IMR-90 (cell line): ENCODE measurements at regions not wholly inside any gene's neighbourhood (a gene's known extent, or its start where the extent isn't known, plus 50 kb on each side); places are given as distances from the start of the nearest gene placed in this dataset.

ENCODE experiments used
- BHLHE40 ChIP-seq: fragments of 150-350 bp; IDR thresholded peaks from 2 replicates; pipeline ENCODE4 v1.6.1; 2016; ENCODE audit warnings: mild to moderate bottlenecking, low read depth, low read length
- CEBPB ChIP-seq: IDR thresholded peaks from 2 replicates; pipeline ENCODE4 v1.6.1; 2012; ENCODE audit warnings: low read depth, low read length, improper control_type of control experiment
- CHD1 ChIP-seq: IDR thresholded peaks from 2 replicates; pipeline ENCODE4 v1.6.1; 2012; ENCODE audit warnings: low read depth, low read length, improper control_type of control experiment
- FOS ChIP-seq: fragments of 150-350 bp; IDR thresholded peaks from 2 replicates; pipeline ENCODE4 v1.6.1; 2016; ENCODE audit warnings: low read depth, low read length
- MXI1 ChIP-seq: IDR thresholded peaks from 2 replicates; pipeline ENCODE4 v1.6.1; 2012; ENCODE audit warnings: low read depth, mild to moderate bottlenecking, low read length, moderate library complexity, borderline replicate concordance
- NFE2L2 ChIP-seq: fragments of 150-350 bp; IDR thresholded peaks from 2 replicates; pipeline ENCODE4 v1.6.1; 2016; ENCODE audit warnings: low read depth, mild to moderate bottlenecking, low read length
- POLR2A ChIP-seq: IDR thresholded peaks from 2 replicates; pipeline ENCODE4 v1.6.1; 2012; ENCODE audit warnings: mild to moderate bottlenecking, low read depth, low read length
- TF ChIP-seq, protein P1 (sequence below): conservative IDR thresholded peaks from 2 replicates; pipeline ENCODE4 v1.5.1; 2012; ENCODE audit warnings: mild to moderate bottlenecking, low read depth, low read length, improper control_type of control experiment
- TF ChIP-seq, protein P2 (sequence below): fragments of 150-350 bp; IDR thresholded peaks from 2 replicates; pipeline ENCODE4 v1.6.1; 2016; ENCODE audit warnings: low read depth, mild to moderate bottlenecking, low read length, moderate library complexity, borderline replicate concordance

DNA sequence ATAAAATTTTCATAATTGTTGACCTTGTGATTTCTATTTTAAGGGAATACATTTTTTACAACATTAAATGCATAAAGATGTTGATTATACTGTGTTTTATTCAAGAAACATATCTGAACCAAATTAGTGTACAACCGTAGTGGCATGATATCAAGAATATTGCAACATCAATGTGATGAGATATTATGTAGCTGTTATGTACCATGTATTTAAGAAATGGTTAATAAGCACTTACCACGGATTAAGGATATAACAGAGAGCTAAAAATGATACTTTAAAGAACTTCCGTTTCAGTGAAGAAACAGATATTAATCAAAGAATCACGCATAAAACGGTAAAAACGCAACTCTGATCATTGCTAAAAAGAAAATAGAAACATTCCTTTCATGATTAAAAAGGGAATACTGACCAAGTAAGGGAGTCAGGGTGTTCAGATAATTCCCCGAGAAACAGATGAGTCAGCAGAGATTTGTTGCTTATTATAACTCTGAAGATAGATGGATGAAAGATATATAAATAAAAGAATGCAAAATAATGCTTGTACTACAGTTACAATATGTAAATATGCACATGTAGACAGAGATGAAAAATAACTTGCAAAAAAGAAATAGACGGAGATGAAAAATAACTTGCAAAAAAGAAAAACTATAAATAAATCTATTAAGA, 281.9 kb upstream of the MAF start:
- TF ChIP-seq, protein P1, sequence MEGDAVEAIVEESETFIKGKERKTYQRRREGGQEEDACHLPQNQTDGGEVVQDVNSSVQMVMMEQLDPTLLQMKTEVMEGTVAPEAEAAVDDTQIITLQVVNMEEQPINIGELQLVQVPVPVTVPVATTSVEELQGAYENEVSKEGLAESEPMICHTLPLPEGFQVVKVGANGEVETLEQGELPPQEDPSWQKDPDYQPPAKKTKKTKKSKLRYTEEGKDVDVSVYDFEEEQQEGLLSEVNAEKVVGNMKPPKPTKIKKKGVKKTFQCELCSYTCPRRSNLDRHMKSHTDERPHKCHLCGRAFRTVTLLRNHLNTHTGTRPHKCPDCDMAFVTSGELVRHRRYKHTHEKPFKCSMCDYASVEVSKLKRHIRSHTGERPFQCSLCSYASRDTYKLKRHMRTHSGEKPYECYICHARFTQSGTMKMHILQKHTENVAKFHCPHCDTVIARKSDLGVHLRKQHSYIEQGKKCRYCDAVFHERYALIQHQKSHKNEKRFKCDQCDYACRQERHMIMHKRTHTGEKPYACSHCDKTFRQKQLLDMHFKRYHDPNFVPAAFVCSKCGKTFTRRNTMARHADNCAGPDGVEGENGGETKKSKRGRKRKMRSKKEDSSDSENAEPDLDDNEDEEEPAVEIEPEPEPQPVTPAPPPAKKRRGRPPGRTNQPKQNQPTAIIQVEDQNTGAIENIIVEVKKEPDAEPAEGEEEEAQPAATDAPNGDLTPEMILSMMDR: no peak
- no peak for TF ChIP-seq POLR2A
- TF ChIP-seq, protein P2, sequence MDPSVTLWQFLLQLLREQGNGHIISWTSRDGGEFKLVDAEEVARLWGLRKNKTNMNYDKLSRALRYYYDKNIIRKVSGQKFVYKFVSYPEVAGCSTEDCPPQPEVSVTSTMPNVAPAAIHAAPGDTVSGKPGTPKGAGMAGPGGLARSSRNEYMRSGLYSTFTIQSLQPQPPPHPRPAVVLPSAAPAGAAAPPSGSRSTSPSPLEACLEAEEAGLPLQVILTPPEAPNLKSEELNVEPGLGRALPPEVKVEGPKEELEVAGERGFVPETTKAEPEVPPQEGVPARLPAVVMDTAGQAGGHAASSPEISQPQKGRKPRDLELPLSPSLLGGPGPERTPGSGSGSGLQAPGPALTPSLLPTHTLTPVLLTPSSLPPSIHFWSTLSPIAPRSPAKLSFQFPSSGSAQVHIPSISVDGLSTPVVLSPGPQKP: no peak
- TF ChIP-seq CHD1: no peak
- TF ChIP-seq NFE2L2: no peak
- TF ChIP-seq CEBPB: 0 out of 2 replicates have a peak, but pooled peaks have one; percentile 11
- TF ChIP-seq BHLHE40: no peak
- TF ChIP-seq FOS: no peak
- no peak for TF ChIP-seq MXI1
